Progenitor cell of endocrine pancreas (in vitro differentiated cells): ENCODE measurements at regions not wholly inside any gene's neighbourhood (a gene's known extent, or its start where the extent isn't known, plus 50 kb on each side); places are given as distances from the start of the nearest gene placed in this dataset.
"Not testable (repeated sequence)": the region's sequence is repeated elsewhere in the genome, so short reads cannot be mapped to it uniquely, and the experiment has no call there.

Source experiments
- DNase-seq: peaks from one replicate; pipeline ENCODE4 v3.0.0; 2021; ENCODE audit warnings: low spot score; ENCODE audit not compliant: unreplicated experiment
- H3K27ac Mint-ChIP-seq: 2 replicates; pipeline ENCODE4 v1.8.0; 2021; ENCODE audit warnings: mild to moderate bottlenecking, moderate library complexity, mixed read lengths
- H3K27me3 Mint-ChIP-seq: 2 replicates; pipeline ENCODE4 v1.8.0; 2021; ENCODE audit warnings: mixed read lengths
- H3K36me3 Mint-ChIP-seq: 2 replicates; pipeline ENCODE4 v1.8.0; 2022; ENCODE audit warnings: mixed read lengths; ENCODE audit not compliant: insufficient read depth
- H3K4me1 Mint-ChIP-seq: 2 replicates; pipeline ENCODE4 v1.8.0; 2021; ENCODE audit warnings: low read depth, mixed read lengths
- H3K4me3 Mint-ChIP-seq: 2 replicates; pipeline ENCODE4 v1.8.0; 2021; ENCODE audit warnings: low read depth, mild to moderate bottlenecking, moderate library complexity, mixed read lengths
- H3K9me3 Mint-ChIP-seq: 2 replicates; pipeline ENCODE4 v1.8.0; 2021; ENCODE audit warnings: low read depth, mixed read lengths

DNA sequence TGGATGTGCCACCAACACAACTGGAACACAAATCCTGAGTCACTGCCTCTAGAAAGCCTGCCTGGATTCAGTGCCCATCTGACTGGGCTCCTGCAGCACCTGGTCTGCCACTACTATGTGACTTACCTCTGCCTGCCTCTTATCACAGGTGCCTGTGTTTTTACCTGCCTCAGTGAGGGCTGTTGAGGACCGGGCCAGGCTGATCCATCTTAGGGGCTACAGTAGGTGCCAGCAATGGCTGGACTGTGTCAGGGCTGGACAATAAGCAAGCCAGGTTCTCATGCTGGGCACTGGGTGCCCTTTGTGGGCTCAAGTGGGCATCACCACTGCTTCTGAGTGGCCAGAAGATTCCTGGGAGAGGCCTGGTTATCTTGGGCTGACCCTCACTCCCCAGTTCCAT, 948.6 kb upstream of the TPTE start:
- H3K4me1 Mint-ChIP-seq, H3K4me3 Mint-ChIP-seq, DNase-seq, H3K27me3 Mint-ChIP-seq, H3K27ac Mint-ChIP-seq, H3K36me3 Mint-ChIP-seq: not testable (repeated sequence)
- peaks cover 10% of the 10 kb centered on the region for H3K9me3 Mint-ChIP-seq

DNA sequence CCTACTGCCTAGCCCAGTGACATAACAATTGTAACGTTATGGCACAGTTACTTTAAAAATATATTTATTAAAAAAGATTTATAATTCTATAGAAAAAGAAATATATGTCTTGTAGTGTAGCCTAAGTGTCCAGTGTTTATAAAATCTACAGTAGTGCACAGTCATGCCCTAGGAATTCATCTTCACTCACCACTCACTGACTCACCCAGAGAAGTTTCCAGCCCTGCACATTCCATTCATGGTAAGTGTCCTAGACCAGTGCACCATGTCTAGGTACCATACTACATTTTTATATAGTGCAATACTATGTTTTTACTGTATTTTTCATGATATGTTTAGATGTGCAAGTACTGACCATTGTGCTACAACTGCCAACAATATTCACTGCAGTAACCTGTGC, 947.9 kb upstream of the TPTE start:
- not testable (repeated sequence) for H3K27me3 Mint-ChIP-seq, H3K4me1 Mint-ChIP-seq, H3K27ac Mint-ChIP-seq, H3K36me3 Mint-ChIP-seq, H3K4me3 Mint-ChIP-seq, DNase-seq, H3K9me3 Mint-ChIP-seq

DNA sequence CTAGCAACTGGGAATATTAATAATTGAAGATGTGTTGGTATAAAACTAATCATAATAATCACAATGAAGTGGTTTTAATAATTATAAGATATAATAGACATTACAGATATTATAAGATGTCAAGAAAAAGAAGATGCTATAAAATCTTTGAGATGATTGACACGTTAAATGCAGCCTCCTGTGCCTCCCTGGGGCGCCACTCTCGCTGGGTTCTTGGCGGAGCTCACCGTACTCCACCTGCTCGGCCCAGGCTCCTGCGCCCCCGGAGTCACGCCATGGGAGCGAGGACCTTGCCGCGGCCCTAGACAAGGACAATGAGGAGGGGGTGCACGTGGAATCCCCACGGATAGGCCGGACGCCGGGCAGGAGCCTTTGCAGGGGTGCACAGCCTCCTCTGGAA, 942.1 kb upstream of the TPTE start:
- H3K36me3 Mint-ChIP-seq, H3K4me3 Mint-ChIP-seq, H3K27me3 Mint-ChIP-seq, H3K4me1 Mint-ChIP-seq, DNase-seq, H3K27ac Mint-ChIP-seq, H3K9me3 Mint-ChIP-seq: not testable (repeated sequence)

DNA sequence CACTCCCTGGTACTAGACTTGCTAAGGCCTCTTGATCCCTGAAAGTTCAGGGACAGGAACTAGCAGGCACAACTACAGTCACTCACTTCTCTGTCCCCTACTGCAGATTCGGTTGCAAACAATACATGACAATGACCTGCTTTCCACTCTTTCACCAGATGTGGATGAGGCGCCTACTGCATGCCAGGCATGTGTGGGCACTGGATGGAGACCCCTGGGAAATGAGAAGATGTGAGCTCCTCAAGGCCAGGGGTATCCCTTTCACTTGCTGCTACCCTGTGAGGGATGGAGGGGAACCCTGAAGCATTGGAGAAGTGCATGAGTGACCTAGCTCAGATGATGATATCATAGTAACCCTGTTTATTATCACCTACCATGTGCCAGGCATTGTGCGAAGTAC, 933.4 kb upstream of the TPTE start:
- H3K4me3 Mint-ChIP-seq, H3K9me3 Mint-ChIP-seq, DNase-seq, H3K36me3 Mint-ChIP-seq, H3K27me3 Mint-ChIP-seq, H3K4me1 Mint-ChIP-seq, H3K27ac Mint-ChIP-seq: not testable (repeated sequence)

DNA sequence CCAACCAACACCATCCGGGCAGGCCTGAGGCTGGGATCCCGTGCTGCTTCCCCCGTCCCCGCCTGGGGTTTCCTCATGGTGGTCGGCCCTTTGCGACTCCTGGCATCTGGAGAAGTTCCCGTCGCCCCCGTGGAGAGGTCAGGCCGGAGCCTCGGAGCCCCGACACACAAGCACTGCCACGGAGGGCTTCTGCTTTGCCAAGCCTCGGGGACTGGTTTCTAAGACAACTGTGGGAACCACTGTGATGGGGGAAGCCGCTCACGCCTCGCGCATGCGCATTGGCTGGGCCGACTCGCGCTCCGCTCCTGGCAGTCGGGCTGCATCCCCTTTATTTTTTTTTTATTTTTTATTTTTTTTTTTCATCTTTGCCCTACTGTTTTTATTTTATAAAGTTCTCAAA, 928.8 kb upstream of the TPTE start:
- H3K36me3 Mint-ChIP-seq, H3K27ac Mint-ChIP-seq, H3K4me1 Mint-ChIP-seq, H3K9me3 Mint-ChIP-seq, H3K27me3 Mint-ChIP-seq, H3K4me3 Mint-ChIP-seq, DNase-seq: not testable (repeated sequence)

DNA sequence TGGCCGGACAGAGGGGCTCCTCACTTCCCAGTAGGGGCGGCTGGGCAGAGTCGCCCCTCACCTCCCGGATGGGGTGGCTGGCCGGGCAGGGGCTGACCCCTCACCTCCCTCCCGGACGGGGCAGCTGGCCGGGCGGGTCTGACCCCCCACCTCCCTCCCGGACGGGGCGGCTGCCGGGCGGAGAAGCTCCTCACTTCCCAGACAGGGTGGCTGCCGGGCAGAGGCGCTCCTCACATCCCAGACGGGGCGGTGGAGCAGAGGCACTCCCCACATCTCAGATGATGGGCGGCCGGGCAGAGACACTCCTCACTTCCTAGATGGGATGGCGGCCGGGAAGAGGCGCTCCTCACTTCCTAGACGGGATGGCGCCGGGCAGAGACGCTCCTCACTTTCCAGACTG, 927.7 kb upstream of the TPTE start:
- DNase-seq, H3K36me3 Mint-ChIP-seq, H3K4me3 Mint-ChIP-seq, H3K4me1 Mint-ChIP-seq, H3K9me3 Mint-ChIP-seq, H3K27me3 Mint-ChIP-seq, H3K27ac Mint-ChIP-seq: not testable (repeated sequence)

DNA sequence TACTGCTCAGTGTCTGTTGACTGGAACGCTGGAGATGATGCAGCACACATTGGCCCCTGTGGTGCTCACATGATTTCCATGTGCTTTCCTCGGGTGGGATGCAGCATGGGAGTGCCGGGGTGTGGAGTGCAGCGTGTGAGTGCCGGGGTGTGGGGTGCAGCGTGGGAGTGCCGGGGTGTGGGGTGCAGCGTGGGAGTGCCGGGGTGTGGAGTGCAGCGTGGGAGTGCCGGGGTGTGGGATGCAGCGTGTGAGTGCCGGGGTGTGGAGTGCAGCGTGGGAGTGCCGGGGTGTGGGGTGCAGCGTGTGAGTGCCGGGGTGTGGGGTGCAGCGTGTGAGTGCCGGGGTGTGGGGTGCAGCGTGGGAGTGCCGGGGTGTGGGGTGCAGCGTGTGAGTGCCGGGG, 907.4 kb upstream of the TPTE start:
- not testable (repeated sequence) for H3K27me3 Mint-ChIP-seq, H3K36me3 Mint-ChIP-seq, H3K4me1 Mint-ChIP-seq, H3K27ac Mint-ChIP-seq, H3K9me3 Mint-ChIP-seq, DNase-seq, H3K4me3 Mint-ChIP-seq

DNA sequence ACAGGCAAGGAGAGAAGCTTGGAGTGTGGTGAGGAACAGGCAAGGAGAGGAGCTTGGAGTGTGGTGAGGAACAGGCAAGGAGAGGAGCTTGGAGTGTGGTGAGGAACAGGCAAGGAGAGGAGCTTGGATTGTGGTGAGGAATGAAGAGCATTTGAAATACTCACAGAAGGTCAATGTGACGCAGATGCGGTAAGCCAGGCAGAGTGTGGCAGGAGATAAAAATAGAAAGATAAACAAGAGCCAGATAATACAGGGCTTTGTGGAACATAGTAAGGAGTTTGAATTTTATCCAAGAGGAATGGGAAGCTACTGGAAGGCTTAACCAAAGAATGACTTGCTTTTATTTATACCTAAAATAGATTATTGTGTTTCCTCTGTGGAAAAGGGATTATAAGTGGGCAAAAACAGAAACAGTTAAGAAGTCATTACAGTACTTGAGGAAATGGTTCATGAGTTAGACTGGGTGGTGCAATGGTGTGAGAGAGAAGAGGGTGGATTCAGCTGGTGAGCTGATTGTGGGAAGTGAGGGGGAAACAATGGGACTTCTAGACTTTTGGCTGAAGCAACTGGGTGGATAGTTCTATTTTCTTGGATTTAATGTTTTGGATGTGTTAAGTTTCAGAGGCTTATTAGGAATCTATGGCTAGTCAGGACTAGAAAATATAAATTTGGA, 900.1 kb upstream of the TPTE start:
- not testable (repeated sequence) for H3K4me1 Mint-ChIP-seq, H3K27me3 Mint-ChIP-seq, H3K36me3 Mint-ChIP-seq, DNase-seq, H3K9me3 Mint-ChIP-seq, H3K4me3 Mint-ChIP-seq, H3K27ac Mint-ChIP-seq

DNA sequence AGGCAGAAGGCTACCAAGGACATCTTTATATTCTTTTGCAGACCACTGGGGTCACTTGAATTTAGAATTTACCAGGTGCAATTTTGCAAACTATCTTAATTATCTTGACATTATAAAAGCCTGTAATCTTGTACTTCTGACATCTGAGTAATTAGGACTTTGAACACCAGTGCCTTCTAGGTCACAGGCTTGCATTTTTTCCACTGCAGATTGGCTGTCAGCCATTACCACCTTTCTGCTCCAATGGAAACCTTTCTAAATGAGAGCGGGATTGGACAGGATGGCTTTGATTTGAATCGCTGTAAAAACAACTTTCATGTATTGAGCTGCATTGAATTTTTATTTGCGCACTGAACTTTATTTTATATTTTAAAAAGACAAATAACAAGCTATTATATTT, 893.3 kb upstream of the TPTE start:
- not testable (repeated sequence) for H3K4me3 Mint-ChIP-seq, H3K9me3 Mint-ChIP-seq, H3K27me3 Mint-ChIP-seq, H3K36me3 Mint-ChIP-seq, DNase-seq, H3K27ac Mint-ChIP-seq, H3K4me1 Mint-ChIP-seq

DNA sequence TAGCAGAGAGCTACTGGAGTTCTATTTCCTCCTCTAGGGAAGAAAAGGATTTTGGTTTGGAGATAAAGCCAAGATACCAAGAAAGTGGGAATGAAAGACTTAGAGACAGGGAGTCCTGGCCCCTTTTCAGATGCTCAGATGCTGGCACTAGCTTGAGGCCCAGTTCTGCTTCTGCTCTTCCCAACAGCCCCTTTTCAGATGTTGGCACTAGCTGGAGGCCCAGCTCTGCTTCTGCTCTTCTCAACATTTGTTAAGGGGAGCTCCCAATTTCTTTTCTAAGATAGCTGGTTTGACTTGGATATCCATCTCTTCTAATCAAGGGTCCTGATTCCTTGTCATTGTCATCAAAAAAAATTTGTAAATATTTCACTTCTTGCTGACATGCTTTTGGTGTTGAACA, 874.0 kb upstream of the TPTE start:
- not testable (repeated sequence) for H3K27me3 Mint-ChIP-seq, H3K4me1 Mint-ChIP-seq, H3K4me3 Mint-ChIP-seq, DNase-seq, H3K27ac Mint-ChIP-seq, H3K36me3 Mint-ChIP-seq
- peaks cover 33% of the 10 kb centered on the region for H3K9me3 Mint-ChIP-seq

DNA sequence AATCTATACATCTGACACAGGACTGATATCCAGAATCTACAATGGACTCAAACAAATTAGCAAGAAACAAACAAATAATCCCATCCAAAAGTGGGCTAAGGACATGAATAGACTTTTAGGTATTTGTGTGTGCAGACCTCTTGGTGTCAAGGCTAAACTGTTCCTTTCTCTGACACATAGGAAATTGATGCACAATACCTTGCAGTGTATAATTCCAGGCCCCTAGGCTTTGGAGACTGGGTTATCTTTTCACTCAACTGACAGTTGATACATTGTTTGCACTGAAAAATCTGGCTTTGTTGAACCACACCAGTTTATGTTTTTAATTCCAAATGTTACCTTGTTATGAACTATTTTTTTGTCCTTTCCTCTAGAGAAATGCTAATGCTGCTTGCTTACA, 873.1 kb upstream of the TPTE start:
- peaks cover 38% of the 10 kb centered on the region for H3K9me3 Mint-ChIP-seq
- H3K36me3 Mint-ChIP-seq, H3K27me3 Mint-ChIP-seq, H3K4me3 Mint-ChIP-seq, H3K4me1 Mint-ChIP-seq, DNase-seq, H3K27ac Mint-ChIP-seq: not testable (repeated sequence)

DNA sequence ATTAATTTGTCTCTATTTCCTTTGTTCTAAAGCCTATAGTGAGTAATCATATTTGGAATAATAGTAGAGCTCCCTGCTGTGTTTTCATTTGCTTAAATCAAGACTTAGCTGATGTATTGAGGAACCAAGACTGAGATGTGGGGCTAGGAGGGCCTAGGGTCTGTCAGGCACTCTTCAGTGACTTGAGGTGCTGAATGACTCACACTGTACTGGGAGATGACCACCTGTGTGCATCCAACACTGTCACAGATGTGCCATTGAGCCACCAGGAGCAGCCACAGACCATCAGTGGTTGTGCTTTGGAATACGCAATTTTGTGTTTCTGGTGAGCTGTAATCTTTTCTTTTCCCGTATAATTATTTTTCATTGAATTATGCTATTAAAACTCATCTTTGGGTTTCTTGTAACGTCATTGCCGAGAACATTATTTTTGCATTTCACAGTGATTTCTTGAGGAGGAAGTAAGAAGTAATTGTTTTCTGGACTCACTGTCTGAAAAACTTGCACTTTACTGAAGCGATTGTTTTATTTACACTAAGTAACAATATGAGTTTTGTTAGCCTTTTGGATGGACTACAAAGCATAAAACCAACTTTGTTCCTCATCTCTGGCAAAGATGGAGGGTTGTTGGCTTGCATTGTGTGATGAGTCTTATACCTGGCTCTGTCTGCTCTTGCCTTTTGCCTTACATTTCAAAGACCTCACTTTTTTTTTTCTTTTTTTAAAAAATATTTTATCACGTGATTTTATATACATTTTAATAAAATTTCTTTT, 872.2 kb upstream of the TPTE start:
- not testable (repeated sequence) for H3K27ac Mint-ChIP-seq, H3K36me3 Mint-ChIP-seq, H3K4me3 Mint-ChIP-seq, DNase-seq, H3K27me3 Mint-ChIP-seq, H3K4me1 Mint-ChIP-seq
- H3K9me3 Mint-ChIP-seq: peaks cover 38% of the 10 kb centered on the region

DNA sequence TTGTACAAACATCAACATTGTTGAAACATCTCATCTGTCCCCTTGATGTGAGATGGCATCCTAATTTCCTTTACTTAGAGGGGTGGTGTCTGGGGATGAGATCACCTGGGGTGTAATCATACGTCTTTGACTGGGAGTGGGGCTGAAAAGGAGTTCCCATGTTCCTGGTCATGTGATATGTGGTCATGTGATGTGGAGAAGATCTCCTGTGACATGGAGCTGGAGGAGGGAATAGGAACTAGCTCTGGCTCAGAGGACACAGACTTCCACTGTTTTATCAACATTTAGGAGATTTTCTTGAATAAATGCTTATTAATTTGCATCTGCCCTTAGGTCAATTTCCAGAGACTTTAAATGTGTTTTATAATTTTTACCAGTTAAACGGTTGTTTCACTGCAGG, 868.6 kb upstream of the TPTE start:
- not testable (repeated sequence) for H3K4me3 Mint-ChIP-seq, H3K27me3 Mint-ChIP-seq, H3K27ac Mint-ChIP-seq, H3K36me3 Mint-ChIP-seq, H3K4me1 Mint-ChIP-seq, DNase-seq
- peaks cover 36% of the 10 kb centered on the region for H3K9me3 Mint-ChIP-seq
